Right atrium auricular region (tissue), 2 donors: ENCODE measurements at regions not wholly inside any gene's neighbourhood (a gene's known extent, or its start where the extent isn't known, plus 50 kb on each side); places are given as distances from the start of the nearest gene placed in this dataset.

Source experiments
- DNase-seq: peaks from one replicate; pipeline ENCODE4 v3.0.0-alpha.2; 2019; ENCODE audit warnings: low spot score
- H3K27ac ChIP-seq, 2 donors: fragments of 200-600 bp; sonication (generic); 1 replicate in 1 of 2; 2 replicates in 1 of 2; pipeline ENCODE4 v1.5.1; 2016 to 2019
- H3K27me3 ChIP-seq, 2 donors: fragments of 200-600 bp; sonication (generic); one replicate each; pipeline versions ENCODE4 v1.5.1 to v1.6.0; 2017 to 2019
- H3K36me3 ChIP-seq: fragments of 200-600 bp; sonication (generic); one replicate; pipeline ENCODE4 v1.5.1; 2016
- H3K4me1 ChIP-seq, 2 donors: fragments of 200-600 bp; sonication (generic); one replicate each; pipeline versions ENCODE4 v1.5.1 to v1.6.0; 2017 to 2019
- H3K4me3 ChIP-seq, 2 donors: fragments of 200-600 bp; sonication (generic); 1 replicate in 1 of 2; 2 replicates in 1 of 2; pipeline ENCODE4 v1.5.1; 2017 to 2019; ENCODE audit warnings: mild to moderate bottlenecking in 1 of 2, moderate library complexity in 1 of 2
- H3K9me3 ChIP-seq, 2 donors: fragments of 200-600 bp; sonication (generic); one replicate each; pipeline ENCODE4 v1.5.1; 2019
- TF ChIP-seq, protein P1 (sequence below), 2 donors: fragments of 200-600 bp; sonication (generic); IDR thresholded peaks; one replicate each; pipeline ENCODE4 v1.5.1; 2019; ENCODE audit warnings: antibody characterized with exemption in 2 of 2

DNA sequence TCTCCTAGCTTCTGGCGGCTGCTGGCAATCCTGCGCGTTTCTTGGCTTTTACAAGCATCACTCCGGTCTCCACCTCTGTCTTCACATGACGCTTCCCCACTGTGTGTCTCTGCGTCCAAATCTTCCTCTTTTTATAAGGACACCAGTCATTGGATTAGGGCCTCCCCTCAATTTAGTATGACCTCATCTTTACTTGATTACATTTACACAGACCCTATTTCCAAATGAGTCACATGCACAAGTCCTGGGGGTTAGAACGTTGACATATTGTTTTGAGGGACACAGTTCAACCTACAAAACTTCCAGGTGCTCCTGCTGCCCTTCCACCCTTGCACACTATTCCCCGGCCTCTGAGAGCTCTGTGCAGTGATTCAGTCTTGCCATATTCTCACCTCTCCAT, 215.3 kb downstream of the OPA1 start:
- H3K27me3 ChIP-seq: no peaks in the 10 kb centered on the region
- H3K4me1 ChIP-seq: peaks cover 0 to 6% of the 10 kb centered on the region in 2 donors
- TF ChIP-seq, protein P1, sequence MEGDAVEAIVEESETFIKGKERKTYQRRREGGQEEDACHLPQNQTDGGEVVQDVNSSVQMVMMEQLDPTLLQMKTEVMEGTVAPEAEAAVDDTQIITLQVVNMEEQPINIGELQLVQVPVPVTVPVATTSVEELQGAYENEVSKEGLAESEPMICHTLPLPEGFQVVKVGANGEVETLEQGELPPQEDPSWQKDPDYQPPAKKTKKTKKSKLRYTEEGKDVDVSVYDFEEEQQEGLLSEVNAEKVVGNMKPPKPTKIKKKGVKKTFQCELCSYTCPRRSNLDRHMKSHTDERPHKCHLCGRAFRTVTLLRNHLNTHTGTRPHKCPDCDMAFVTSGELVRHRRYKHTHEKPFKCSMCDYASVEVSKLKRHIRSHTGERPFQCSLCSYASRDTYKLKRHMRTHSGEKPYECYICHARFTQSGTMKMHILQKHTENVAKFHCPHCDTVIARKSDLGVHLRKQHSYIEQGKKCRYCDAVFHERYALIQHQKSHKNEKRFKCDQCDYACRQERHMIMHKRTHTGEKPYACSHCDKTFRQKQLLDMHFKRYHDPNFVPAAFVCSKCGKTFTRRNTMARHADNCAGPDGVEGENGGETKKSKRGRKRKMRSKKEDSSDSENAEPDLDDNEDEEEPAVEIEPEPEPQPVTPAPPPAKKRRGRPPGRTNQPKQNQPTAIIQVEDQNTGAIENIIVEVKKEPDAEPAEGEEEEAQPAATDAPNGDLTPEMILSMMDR (IDR thresholded peaks at IDR 0.05): no peak
- H3K4me3 ChIP-seq: no peak overlapping the region
- H3K9me3 ChIP-seq: no peaks in the 10 kb centered on the region
- no peaks in the 10 kb centered on the region for H3K36me3 ChIP-seq
- DNase-seq: no peak
- H3K27ac ChIP-seq: no peak overlapping the region

DNA sequence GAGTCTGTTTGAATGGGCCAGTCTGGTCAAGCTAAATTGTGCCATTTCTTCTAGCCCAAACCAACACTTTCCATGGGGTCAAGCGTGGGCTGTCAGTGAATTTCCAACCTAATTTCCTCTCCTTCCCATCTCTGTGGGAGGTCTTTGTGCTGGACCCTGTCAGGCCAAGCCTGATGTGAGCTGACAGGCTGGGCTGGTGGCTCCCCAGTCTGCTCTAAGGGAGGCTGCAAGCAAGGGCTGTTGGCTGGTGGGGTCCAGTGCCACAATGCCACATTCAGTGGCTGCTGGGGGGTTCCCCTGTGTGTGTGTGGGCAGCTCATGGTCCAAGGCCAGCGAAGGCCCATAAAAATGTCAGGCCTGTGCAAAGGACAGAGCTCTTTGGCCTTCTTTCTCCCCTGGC, 216.1 kb downstream of the OPA1 start:
- Histone ChIP-seq H3K9me3 (no peaks in the 10 kb centered on the region), H3K36me3 (no peaks in the 10 kb centered on the region)
- DNase-seq: no peak

DNA sequence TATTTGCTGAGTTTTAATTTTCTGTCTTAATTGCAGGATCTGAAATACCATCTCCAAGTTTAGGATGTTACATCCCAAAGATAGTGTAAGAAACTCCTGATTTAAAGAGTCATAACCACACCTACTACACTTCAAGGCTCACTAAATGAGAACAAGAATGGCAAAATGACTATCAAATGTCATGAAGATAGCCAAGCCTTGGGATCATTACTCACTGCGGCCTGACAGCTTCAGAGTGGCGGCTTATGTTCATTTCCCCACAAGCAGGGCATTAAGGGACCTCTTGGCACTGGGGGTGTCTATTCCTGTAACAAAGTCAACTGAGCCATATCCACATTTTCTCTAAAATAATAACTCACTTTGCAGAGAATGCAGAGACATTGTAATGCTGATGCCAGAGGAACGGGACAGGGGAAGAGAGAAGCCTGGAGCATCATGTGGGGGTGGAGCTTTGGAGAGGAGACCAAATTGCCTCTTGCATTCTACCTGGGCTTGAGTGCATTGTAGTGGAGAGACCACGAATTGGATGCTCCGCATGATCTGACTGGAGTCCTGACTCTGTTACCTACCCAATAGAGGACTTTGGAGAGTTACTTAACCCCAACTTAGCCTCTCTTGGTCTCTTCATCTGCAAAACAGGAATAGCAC, 219.2 kb downstream of the OPA1 start:
- no peak overlapping the region for H3K27ac ChIP-seq
- no peaks in the 10 kb centered on the region for H3K9me3 ChIP-seq
- no peak overlapping the region for H3K4me3 ChIP-seq
- H3K27me3 ChIP-seq: no peaks in the 10 kb centered on the region
- TF ChIP-seq, protein P1 (IDR thresholded peaks at IDR 0.05): no peak
- no peak for DNase-seq
- peaks cover 0 to 8% of the 10 kb centered on the region in 2 donors for H3K4me1 ChIP-seq
- no peaks in the 10 kb centered on the region for H3K36me3 ChIP-seq

More for the DNA sequence above, 216.1 kb downstream of the OPA1 start:
- no peak overlapping the region for H3K4me3 ChIP-seq
- TF ChIP-seq, protein P1 (IDR thresholded peaks at IDR 0.05): no peak
- H3K27me3 ChIP-seq: no peaks in the 10 kb centered on the region
- no peak overlapping the region for H3K27ac ChIP-seq
- peaks cover 0 to 6% of the 10 kb centered on the region in 2 donors for H3K4me1 ChIP-seq

DNA sequence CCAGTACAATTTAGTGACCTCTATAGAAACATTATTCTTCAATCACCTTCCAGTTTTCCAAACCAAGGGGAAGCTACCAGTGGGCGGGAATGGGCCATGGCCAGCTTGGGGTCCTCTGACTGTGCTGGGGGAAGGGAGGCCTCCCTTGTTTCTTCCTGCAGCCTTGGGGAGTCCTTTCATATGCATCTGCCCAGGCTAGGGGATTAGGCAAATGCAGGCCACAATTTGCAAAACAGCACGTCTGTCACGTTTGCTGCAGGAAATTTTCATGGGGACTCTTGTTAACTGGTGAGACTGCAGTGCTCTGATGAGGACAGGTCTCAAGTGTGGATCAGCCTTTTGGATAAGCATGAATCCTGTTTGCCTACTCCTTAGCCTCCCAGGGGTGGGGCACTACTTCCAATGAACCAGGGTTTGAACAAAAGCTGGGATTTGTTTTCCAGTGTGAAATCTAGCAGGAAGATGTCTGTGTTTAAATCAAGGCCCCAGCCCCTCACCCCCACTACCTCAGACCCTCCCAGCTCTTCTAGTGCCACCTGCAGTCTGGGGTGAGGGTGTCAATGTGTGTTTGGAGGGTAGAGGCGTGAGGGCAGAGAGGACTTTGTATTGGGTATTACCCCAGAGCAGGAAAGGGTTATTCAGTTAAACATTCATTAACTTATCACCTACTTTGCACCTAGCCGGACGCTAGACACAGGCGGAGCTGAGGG, 219.9 kb downstream of the OPA1 start:
- DNase-seq: no peak
- Histone ChIP-seq H3K27ac (no peak overlapping the region), H3K36me3 (no peaks in the 10 kb centered on the region), H3K4me3 (no peak overlapping the region), H3K9me3 (no peaks in the 10 kb centered on the region), H3K4me1 (peaks cover 0 to 11% of the 10 kb centered on the region in 2 donors), H3K27me3 (no peaks in the 10 kb centered on the region)
- TF ChIP-seq, protein P1 (IDR thresholded peaks at IDR 0.05): no peak

DNA sequence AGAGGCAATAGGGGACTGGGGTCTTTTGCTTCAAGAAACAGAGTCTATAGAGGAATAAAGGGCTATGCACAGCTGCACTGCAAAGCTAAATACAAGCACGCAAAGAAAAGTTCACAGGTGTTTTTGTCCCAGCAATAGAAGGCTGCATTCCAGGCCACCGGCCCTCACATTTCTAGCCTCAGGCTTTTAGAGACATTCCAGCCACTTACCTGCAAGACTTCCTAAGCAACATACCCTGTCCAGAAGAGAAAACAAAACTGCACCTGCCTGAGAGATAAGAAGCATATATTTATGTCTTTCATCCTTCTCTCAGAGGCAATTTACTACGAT, 220.5 kb downstream of the OPA1 start:
- Histone ChIP-seq H3K27me3 (no peaks in the 10 kb centered on the region), H3K4me1 (peaks cover 0 to 11% of the 10 kb centered on the region in 2 donors), H3K9me3 (no peaks in the 10 kb centered on the region), H3K27ac (no peak overlapping the region), H3K4me3 (no peak overlapping the region), H3K36me3 (no peaks in the 10 kb centered on the region)
- TF ChIP-seq, protein P1 (IDR thresholded peaks at IDR 0.05): no peak
- DNase-seq: no peak
